Liver (tissue), 8 donors: ENCODE measurements at regions not wholly inside any gene's neighbourhood (a gene's known extent, or its start where the extent isn't known, plus 50 kb on each side); places are given as distances from the start of the nearest gene placed in this dataset.

Source experiments
- DNase-seq: peaks from one replicate; pipeline ENCODE4 v3.0.0-alpha.2; 2017; ENCODE audit warnings: low spot score
- H3K27ac ChIP-seq, 2 donors: one replicate each; pipeline ENCODE4 v1.7.0; 2013; ENCODE audit warnings: inconsistent platforms in 2 of 2, low read length in 2 of 2, control low read depth in 1 of 2, low read depth in 1 of 2, mild to moderate bottlenecking in 1 of 2
- H3K27me3 ChIP-seq, 4 donors: one replicate each; pipeline versions ENCODE4 v1.6.1 to v1.7.0; 2013; ENCODE audit warnings: low read length in 3 of 4, inconsistent platforms in 1 of 4, mild to moderate bottlenecking in 1 of 4, moderate library complexity in 1 of 4; ENCODE audit not compliant: control insufficient read depth in 4 of 4, insufficient read depth in 4 of 4
- H3K36me3 ChIP-seq, 4 donors: one replicate each; pipeline versions ENCODE4 v1.6.1 to v1.7.0; 2013; ENCODE audit warnings: low read length in 3 of 4, mild to moderate bottlenecking in 3 of 4, low read depth in 1 of 4, moderate library complexity in 1 of 4; ENCODE audit not compliant: control insufficient read depth in 4 of 4, insufficient read depth in 3 of 4
- H3K4me1 ChIP-seq, 4 donors: one replicate each; pipeline versions ENCODE4 v1.6.1 to v1.7.0; 2013; ENCODE audit warnings: low read length in 3 of 4, mild to moderate bottlenecking in 3 of 4, moderate library complexity in 1 of 4; ENCODE audit not compliant: control insufficient read depth in 4 of 4, insufficient read depth in 4 of 4
- H3K4me3 ChIP-seq, 3 donors: one replicate each; pipeline versions ENCODE4 v1.6.1 to v1.7.0; 2013; ENCODE audit warnings: low read length in 3 of 3, control low read depth in 1 of 3, low read depth in 1 of 3, mild to moderate bottlenecking in 1 of 3
- H3K9ac ChIP-seq, 2 donors: one replicate each; pipeline ENCODE4 v1.7.0; 2013; ENCODE audit warnings: low read length in 2 of 2, mild to moderate bottlenecking in 2 of 2, moderate library complexity in 2 of 2, control low read depth in 1 of 2, low read depth in 1 of 2
- H3K9me3 ChIP-seq, 4 donors: one replicate each; pipeline versions ENCODE4 v1.6.1 to v1.7.0; 2013; ENCODE audit warnings: low read length in 3 of 4; ENCODE audit not compliant: control insufficient read depth in 4 of 4
- ATF3 ChIP-seq: IDR thresholded peaks from 2 replicates; pipeline ENCODE4 v1.6.1; 2016; ENCODE audit warnings: antibody characterized with exemption
- CTCF ChIP-seq: fragments of 150-350 bp; IDR thresholded peaks from 2 replicates; pipeline ENCODE4 v1.5.1; 2017; ENCODE audit warnings: improper control_type of control experiment, low read depth, low read length; ENCODE audit not compliant: missing input control
- EGR1 ChIP-seq, 2 donors: IDR thresholded peaks; 2 replicates each; pipeline ENCODE4 v1.6.1; 2016 to 2018; ENCODE audit warnings: antibody characterized with exemption in 2 of 2, low read depth in 2 of 2
- FOXA1 ChIP-seq: IDR thresholded peaks from 2 replicates; pipeline ENCODE4 v1.6.1; 2016; ENCODE audit warnings: antibody characterized with exemption
- FOXA2 ChIP-seq: IDR thresholded peaks from 2 replicates; pipeline ENCODE4 v1.6.1; 2016; ENCODE audit warnings: antibody characterized with exemption
- GABPA ChIP-seq, 2 donors: IDR thresholded peaks in 1 of 2; conservative IDR thresholded peaks in 1 of 2; 2 replicates each; pipeline ENCODE4 v1.6.1; 2016; ENCODE audit warnings: antibody characterized with exemption in 2 of 2, mild to moderate bottlenecking in 1 of 2, moderate library complexity in 1 of 2
- HNF4A ChIP-seq, 2 donors: conservative IDR thresholded peaks; 2 replicates each; pipeline ENCODE4 v1.6.1; 2016; ENCODE audit warnings: antibody characterized with exemption in 2 of 2, mild to moderate bottlenecking in 2 of 2
- HNF4G ChIP-seq: IDR thresholded peaks from 2 replicates; pipeline ENCODE4 v1.6.1; 2016; ENCODE audit warnings: antibody characterized with exemption
- NR2F2 ChIP-seq: IDR thresholded peaks from 2 replicates; pipeline ENCODE4 v1.6.1; 2016; ENCODE audit warnings: antibody characterized with exemption
- RAD21 ChIP-seq, 2 donors: IDR thresholded peaks; 2 replicates each; pipeline ENCODE4 v1.6.1; 2016; ENCODE audit warnings: antibody characterized with exemption in 2 of 2, mild to moderate bottlenecking in 2 of 2
- REST ChIP-seq: IDR thresholded peaks from 2 replicates; pipeline ENCODE4 v1.6.1; 2016; ENCODE audit warnings: antibody characterized with exemption, mild to moderate bottlenecking
- RXRA ChIP-seq, 2 donors: IDR thresholded peaks; 2 replicates each; pipeline ENCODE4 v1.6.1; 2017 to 2018; ENCODE audit warnings: antibody characterized with exemption in 2 of 2, mild to moderate bottlenecking in 1 of 2
- TAF1 ChIP-seq: conservative IDR thresholded peaks from 2 replicates; pipeline ENCODE4 v1.6.1; 2016; ENCODE audit warnings: antibody characterized with exemption, mild to moderate bottlenecking
- YY1 ChIP-seq: IDR thresholded peaks from 2 replicates; pipeline ENCODE4 v1.6.1; 2016; ENCODE audit warnings: antibody characterized with exemption, mild to moderate bottlenecking
- ZBTB33 ChIP-seq: IDR thresholded peaks from 2 replicates; pipeline ENCODE4 v1.6.1; 2016; ENCODE audit warnings: antibody characterized with exemption
- WGBS: extraction: QIAGEN DNeasy Blood & Tissue Kit; methylation state at CpG from one replicate; pipeline ENCODE4 v1.1.7; 2013; 5-methylcytosine and 5-hydroxymethylcytosine counted together
- donor health status: healthy.
- donor health status: healthy.
- donor health status: healthy.
- donor health status: healthy.
- donor health status: healthy.

- Histone ChIP-seq H3K9me3 (no peaks in the 10 kb centered on the region), H3K36me3 (no peaks in the 10 kb centered on the region), H3K9ac (no peak overlapping the region), H3K4me1 (peaks cover 11 to 43% (median 26%) of the 10 kb centered on the region in 4 donors), H3K4me3 (no peak overlapping the region), H3K27ac (no peak overlapping the region), H3K27me3 (no peaks in the 10 kb centered on the region)
- WGBS = 90% methylated on average over 1 of the region's 1 CpG
- TF ChIP-seq GABPA (IDR thresholded peaks at IDR 0.05 in 1 of 2, conservative IDR thresholded peaks at IDR 0.05 in 1 of 2) (no peak), RAD21 (IDR thresholded peaks at IDR 0.05) (no peak), HNF4G (no peak), NR2F2 (no peak), ZBTB33 (no peak), RXRA (IDR thresholded peaks at IDR 0.05) (no peak), REST (no peak), TAF1 (no peak), YY1 (no peak), FOXA1 (no peak), EGR1 (IDR thresholded peaks at IDR 0.05; ENCODE audit: low read depth in 2 of 2) (no peak), FOXA2 (no peak), CTCF (no peak), HNF4A (conservative IDR thresholded peaks at IDR 0.05) (no peak), ATF3 (no peak)
- no peak for DNase-seq
These were observed 50.0 kb upstream of the LCTL start for GRCh38 chr15:66615846-66616245.
